Body of pancreas (tissue), 4 donors: ENCODE measurements at regions not wholly inside any gene's neighbourhood (a gene's known extent, or its start where the extent isn't known, plus 50 kb on each side); places are given as distances from the start of the nearest gene placed in this dataset.

Source experiments
- POLR2A ChIP-seq, 3 donors: fragments of 450-650 bp; IDR thresholded peaks; one replicate each; pipeline ENCODE4 v1.6.1; 2016; ENCODE audit warnings: antibody characterized with exemption in 3 of 3, mild to moderate bottlenecking in 2 of 3
- TF ChIP-seq, protein P1 (sequence below), 7 experiments: fragments of 450-650 bp in 4 of 7; fragments of 200-600 bp in 3 of 7; sonication (generic) in 3 of 7; IDR thresholded peaks; one replicate each; pipeline ENCODE4 v1.5.1; 2016 to 2019; ENCODE audit warnings: antibody characterized with exemption in 7 of 7

- TF ChIP-seq, protein P1, sequence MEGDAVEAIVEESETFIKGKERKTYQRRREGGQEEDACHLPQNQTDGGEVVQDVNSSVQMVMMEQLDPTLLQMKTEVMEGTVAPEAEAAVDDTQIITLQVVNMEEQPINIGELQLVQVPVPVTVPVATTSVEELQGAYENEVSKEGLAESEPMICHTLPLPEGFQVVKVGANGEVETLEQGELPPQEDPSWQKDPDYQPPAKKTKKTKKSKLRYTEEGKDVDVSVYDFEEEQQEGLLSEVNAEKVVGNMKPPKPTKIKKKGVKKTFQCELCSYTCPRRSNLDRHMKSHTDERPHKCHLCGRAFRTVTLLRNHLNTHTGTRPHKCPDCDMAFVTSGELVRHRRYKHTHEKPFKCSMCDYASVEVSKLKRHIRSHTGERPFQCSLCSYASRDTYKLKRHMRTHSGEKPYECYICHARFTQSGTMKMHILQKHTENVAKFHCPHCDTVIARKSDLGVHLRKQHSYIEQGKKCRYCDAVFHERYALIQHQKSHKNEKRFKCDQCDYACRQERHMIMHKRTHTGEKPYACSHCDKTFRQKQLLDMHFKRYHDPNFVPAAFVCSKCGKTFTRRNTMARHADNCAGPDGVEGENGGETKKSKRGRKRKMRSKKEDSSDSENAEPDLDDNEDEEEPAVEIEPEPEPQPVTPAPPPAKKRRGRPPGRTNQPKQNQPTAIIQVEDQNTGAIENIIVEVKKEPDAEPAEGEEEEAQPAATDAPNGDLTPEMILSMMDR (IDR thresholded peaks at IDR 0.05) = no peak
- no peak for TF ChIP-seq POLR2A (IDR thresholded peaks at IDR 0.05)
Observed at GRCh38 chr2:5098286-5098685, 593.9 kb upstream of the SOX11 start.
